DOHH2 (cell line): ENCODE measurements at regions not wholly inside any gene's neighbourhood (a gene's known extent, or its start where the extent isn't known, plus 50 kb on each side); places are given as distances from the start of the nearest gene placed in this dataset.

Experiments used
- CTCF ChIP-seq: fragments of 200-600 bp; sonication (generic); IDR thresholded peaks from one replicate; pipeline ENCODE4 v1.5.1; 2014; ENCODE audit warnings: antibody characterized with exemption, mild to moderate bottlenecking, low read depth, low read length; ENCODE audit not compliant: poor library complexity, severe bottlenecking
- EZH2phosphoT487 ChIP-seq: fragments of 200-600 bp; sonication (generic); IDR thresholded peaks from 2 replicates; pipeline ENCODE4 v1.6.1; 2017; ENCODE audit warnings: borderline replicate concordance, mild to moderate bottlenecking, antibody characterized with exemption, low read length, moderate library complexity, mixed read lengths

GRCh38 chr9:14441976-14442651, 128.2 kb upstream of the NFIB start:
- TF ChIP-seq CTCF = peak; percentile 25
- TF ChIP-seq EZH2phosphoT487 = no peak
